Vagina (tissue), 2 donors: ENCODE measurements at regions not wholly inside any gene's neighbourhood (a gene's known extent, or its start where the extent isn't known, plus 50 kb on each side); places are given as distances from the start of the nearest gene placed in this dataset.

Source experiments
- DNase-seq, 2 donors: peaks; one replicate each; pipeline ENCODE4 v3.0.0-alpha.2; 2017; ENCODE audit errors: extremely low spot score in 2 of 2
- H3K27ac ChIP-seq: fragments of 200-600 bp; sonication (generic); one replicate; pipeline ENCODE4 v1.5.1; 2019
- H3K27me3 ChIP-seq: fragments of 200-600 bp; sonication (generic); one replicate; pipeline ENCODE4 v1.5.1; 2019
- H3K36me3 ChIP-seq, 2 donors: fragments of 200-600 bp; sonication (generic); one replicate each; pipeline ENCODE4 v1.5.1; 2017 to 2019
- H3K4me1 ChIP-seq: fragments of 200-600 bp; sonication (generic); one replicate; pipeline ENCODE4 v1.5.1; 2019
- H3K4me3 ChIP-seq, 2 donors: fragments of 200-600 bp; sonication (generic); 1 replicate in 1 of 2; 2 replicates in 1 of 2; pipeline ENCODE4 v1.5.1; 2016 to 2019
- H3K9me3 ChIP-seq: fragments of 200-600 bp; sonication (generic); one replicate; pipeline ENCODE4 v1.5.1; 2019
- CTCF ChIP-seq, 3 experiments: fragments of 450-650 bp in 2 of 3; fragments of 200-600 bp in 1 of 3; sonication (generic) in 1 of 3; IDR thresholded peaks; one replicate each; pipeline ENCODE4 v1.5.1; 2017 to 2019; ENCODE audit warnings: antibody characterized with exemption in 3 of 3, mild to moderate bottlenecking in 2 of 3, moderate library complexity in 2 of 3
- POLR2A ChIP-seq, 2 donors: fragments of 450-650 bp; IDR thresholded peaks; one replicate each; pipeline ENCODE4 v1.6.1; 2017; ENCODE audit warnings: antibody characterized with exemption in 2 of 2, mild to moderate bottlenecking in 2 of 2, moderate library complexity in 2 of 2
- POLR2AphosphoS5 ChIP-seq, 2 donors: sonication (generic); formaldehyde crosslinking; IDR thresholded peaks; one replicate each; pipeline ENCODE4 v1.9.0; 2017; ENCODE audit warnings: antibody characterized with exemption in 2 of 2, mild to moderate bottlenecking in 2 of 2, low read depth in 1 of 2; ENCODE audit not compliant: insufficient read depth in 1 of 2
- intact Hi-C: fragments of 100-400 bp; cut with DNase I; formaldehyde crosslinking; loops from one replicate; pipeline ENCODE4 v1.15.1; 2023

GRCh38 chr3:110810356-110810755 is 261.3 kb upstream of the NECTIN3 start:
- no peaks in the 10 kb centered on the region for H3K9me3 ChIP-seq
- H3K36me3 ChIP-seq, result no peaks in the 10 kb centered on the region
- no peaks in the 10 kb centered on the region for H3K4me1 ChIP-seq
- DNase-seq, result no peak
- H3K27me3 ChIP-seq, result no peaks in the 10 kb centered on the region
- TF ChIP-seq CTCF (IDR thresholded peaks at IDR 0.05) (no peak), POLR2A (IDR thresholded peaks at IDR 0.05) (no peak), POLR2AphosphoS5 (IDR thresholded peaks at IDR 0.05; ENCODE audit: insufficient read depth in 1 of 2, low read depth in 1 of 2) (no peak)
- no peak overlapping the region for H3K27ac ChIP-seq
- H3K4me3 ChIP-seq, result no peak overlapping the region
- intact Hi-C loops, result no loop called here

GRCh38 chr3:110811050-110811449 is 260.6 kb upstream of the NECTIN3 start:
- TF ChIP-seq POLR2A (IDR thresholded peaks at IDR 0.05) (no peak), POLR2AphosphoS5 (IDR thresholded peaks at IDR 0.05; ENCODE audit: insufficient read depth in 1 of 2, low read depth in 1 of 2) (no peak), CTCF (IDR thresholded peaks at IDR 0.05) (no peak)
- H3K4me3 ChIP-seq, result no peak overlapping the region
- H3K4me1 ChIP-seq, result no peaks in the 10 kb centered on the region
- H3K9me3 ChIP-seq, result no peaks in the 10 kb centered on the region
- no peak overlapping the region for H3K27ac ChIP-seq
- H3K36me3 ChIP-seq, result no peaks in the 10 kb centered on the region
- DNase-seq, result no peak
- intact Hi-C loops, result no loop called here
- H3K27me3 ChIP-seq, result no peaks in the 10 kb centered on the region

GRCh38 chr3:110813541-110813940 is 258.1 kb upstream of the NECTIN3 start:
- Histone ChIP-seq H3K27ac (no peak overlapping the region), H3K27me3 (no peaks in the 10 kb centered on the region), H3K36me3 (no peaks in the 10 kb centered on the region), H3K4me3 (no peak overlapping the region), H3K9me3 (no peaks in the 10 kb centered on the region), H3K4me1 (no peaks in the 10 kb centered on the region)
- TF ChIP-seq POLR2A (IDR thresholded peaks at IDR 0.05) (no peak), CTCF (IDR thresholded peaks at IDR 0.05) (no peak), POLR2AphosphoS5 (IDR thresholded peaks at IDR 0.05; ENCODE audit: insufficient read depth in 1 of 2, low read depth in 1 of 2) (no peak)
- intact Hi-C loops, result no loop called here
- no peak for DNase-seq

GRCh38 chr3:110814170-110815007 is 257.2 kb upstream of the NECTIN3 start:
- Histone ChIP-seq H3K4me1 (no peaks in the 10 kb centered on the region), H3K27me3 (no peaks in the 10 kb centered on the region), H3K4me3 (no peak overlapping the region), H3K36me3 (no peaks in the 10 kb centered on the region), H3K27ac (no peak overlapping the region), H3K9me3 (no peaks in the 10 kb centered on the region)
- DNase-seq, result no peak
- intact Hi-C loops, result no loop called here
- no peak for TF ChIP-seq CTCF (IDR thresholded peaks at IDR 0.05)

GRCh38 chr3:110815008-110815583 is 256.5 kb upstream of the NECTIN3 start:
- no peak for DNase-seq
- TF ChIP-seq CTCF (IDR thresholded peaks at IDR 0.05) (no peak), POLR2AphosphoS5 (IDR thresholded peaks at IDR 0.05; ENCODE audit: insufficient read depth in 1 of 2, low read depth in 1 of 2) (no peak), POLR2A (IDR thresholded peaks at IDR 0.05) (no peak)
- no peaks in the 10 kb centered on the region for H3K27me3 ChIP-seq
- H3K4me1 ChIP-seq, result no peaks in the 10 kb centered on the region
- intact Hi-C loops, result no loop called here
- no peaks in the 10 kb centered on the region for H3K36me3 ChIP-seq
- no peak overlapping the region for H3K27ac ChIP-seq
- H3K4me3 ChIP-seq, result no peak overlapping the region
- no peaks in the 10 kb centered on the region for H3K9me3 ChIP-seq
